OCI-M1 (cell line): ENCODE measurements at regions not wholly inside any gene's neighbourhood (a gene's known extent, or its start where the extent isn't known, plus 50 kb on each side); places are given as distances from the start of the nearest gene placed in this dataset.

Experiments used
- DNase-seq: peaks from one replicate; lab custom pipeline; 2025; lab: John Stamatoyannopoulos, UW

DNA sequence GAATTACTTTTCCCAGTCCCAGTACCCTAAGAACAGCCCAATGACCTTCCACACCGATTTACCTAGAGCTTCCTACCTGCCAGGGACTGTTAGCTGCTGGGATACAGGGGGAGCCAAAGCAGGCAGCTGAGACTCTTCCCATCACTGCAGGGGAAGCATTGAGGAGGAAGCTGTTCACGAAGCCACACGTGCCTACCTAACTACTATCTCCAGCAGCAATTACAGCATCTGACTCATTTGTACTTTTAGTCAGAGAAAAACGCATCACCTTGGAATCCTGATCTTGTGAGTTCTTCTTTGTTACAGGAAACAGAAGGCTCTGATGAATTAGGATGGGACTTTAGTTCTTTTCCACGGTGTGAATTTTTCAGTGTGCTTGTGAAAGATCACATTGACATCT, 113.7 kb upstream of the DHX40 start:
- no peak for DNase-seq

DNA sequence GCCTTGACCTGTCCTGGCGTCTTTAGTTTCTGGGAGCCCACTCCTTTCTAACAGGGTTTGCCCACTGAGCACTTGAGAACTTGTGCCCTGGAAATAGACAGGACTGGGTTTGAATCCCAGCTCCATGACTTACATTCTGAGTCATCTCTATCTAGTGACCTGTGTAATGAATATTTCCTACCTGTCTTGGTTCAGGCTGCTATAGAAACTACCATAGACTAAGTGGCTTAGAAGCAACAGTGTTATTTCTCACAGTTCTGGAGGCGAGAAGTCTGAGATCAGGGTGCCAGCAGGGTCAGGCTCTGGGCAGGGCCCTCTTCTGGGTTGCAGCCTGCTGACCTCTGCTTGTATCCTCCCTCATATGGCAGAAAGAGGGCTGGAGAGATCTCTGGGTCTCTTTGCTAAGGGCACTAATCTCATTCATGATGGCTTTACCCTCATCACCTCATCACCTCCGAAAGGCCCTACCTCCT, 110.7 kb upstream of the DHX40 start:
- no peak for DNase-seq

DNA sequence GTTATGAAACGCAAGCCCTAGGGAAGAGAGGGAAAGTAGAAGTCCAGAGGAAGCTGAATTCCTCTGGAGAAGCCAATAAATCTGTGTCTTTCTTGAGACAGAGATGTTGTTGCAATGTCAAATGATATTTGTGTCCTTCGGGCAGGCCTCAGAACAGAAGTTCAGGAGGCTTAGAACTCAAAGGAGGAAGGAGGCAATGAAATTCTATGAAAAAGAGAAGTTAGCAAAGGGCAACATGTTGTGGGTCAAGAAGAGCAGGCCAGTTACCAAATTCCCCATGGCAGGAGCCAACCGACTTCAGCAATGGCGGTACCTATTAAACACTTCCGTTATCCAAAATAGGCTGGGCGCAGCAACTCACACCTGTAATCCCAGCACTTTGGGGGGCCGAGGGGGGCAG, 109.0 kb upstream of the DHX40 start:
- peak; percentile 12 for DNase-seq

DNA sequence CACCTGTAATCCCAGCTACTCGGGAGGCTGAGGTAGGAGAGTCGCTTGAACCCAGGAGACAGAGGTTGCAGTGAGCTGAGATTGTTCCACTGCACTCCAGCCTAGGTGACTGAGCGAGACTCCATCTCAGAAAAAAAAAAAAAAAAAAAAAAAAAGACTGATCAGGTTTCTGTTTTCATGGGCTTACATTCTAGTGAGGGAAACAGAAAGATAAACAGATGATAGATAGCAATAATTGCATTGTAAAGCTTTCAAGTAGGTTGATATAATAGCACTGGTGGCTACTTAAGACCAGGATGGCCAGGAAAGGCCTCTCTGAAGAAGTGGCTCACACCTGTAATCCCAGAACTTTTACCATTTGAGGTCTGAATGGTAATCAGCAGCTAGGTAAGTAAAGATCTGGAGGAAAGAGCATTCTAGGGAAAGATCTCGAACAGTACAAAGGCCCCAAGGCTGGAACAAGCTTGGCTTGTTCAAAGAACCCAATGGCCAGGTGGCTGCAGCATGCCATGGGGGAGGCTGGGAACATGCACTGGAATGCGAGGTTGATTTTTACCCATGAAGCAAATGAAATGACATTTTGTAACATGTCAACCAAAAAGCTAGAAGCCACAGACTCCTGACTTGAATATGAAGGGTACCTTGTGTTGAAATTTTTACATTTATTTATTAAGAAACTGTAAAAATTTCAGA, 108.3 kb upstream of the DHX40 start:
- DNase-seq, result no peak

DNA sequence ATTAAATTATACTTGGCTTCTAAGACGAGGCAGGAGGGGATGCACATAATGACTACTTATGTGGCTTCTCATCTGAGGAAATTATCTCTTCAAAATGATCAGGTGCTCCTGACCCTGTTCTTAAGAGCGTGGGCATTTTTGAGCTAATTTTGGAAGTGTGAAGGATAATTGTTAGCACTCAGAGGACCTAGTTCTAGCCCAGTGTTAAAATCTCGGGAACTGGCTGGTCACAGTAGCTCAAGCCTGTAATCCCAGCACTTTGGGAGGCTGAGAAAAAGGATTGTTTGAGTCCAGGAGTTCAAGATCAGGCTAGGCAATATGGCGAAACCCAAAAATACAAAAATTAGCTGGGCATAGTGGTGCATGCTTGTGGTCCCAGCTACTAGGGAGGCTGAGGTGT, 103.0 kb upstream of the DHX40 start:
- no peak for DNase-seq

DNA sequence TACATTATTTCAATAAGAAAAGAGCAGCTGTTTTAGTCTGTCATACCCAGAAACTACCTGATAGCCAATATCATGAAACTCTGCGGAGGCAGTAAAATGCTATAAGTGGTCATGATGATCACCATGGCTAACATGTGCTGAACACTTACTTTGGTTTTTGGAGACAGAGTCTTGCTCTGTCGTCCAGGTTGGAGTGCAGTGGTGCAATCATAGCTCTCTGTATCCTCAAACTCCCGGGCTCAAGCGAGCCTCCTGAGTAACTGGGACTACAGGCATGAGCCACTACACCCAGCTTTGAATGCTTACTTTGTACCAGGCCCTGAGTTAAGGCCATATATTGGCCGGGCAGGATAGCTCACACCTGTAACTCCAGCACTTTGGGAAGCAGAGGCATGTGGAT, 101.2 kb upstream of the DHX40 start:
- no peak for DNase-seq

DNA sequence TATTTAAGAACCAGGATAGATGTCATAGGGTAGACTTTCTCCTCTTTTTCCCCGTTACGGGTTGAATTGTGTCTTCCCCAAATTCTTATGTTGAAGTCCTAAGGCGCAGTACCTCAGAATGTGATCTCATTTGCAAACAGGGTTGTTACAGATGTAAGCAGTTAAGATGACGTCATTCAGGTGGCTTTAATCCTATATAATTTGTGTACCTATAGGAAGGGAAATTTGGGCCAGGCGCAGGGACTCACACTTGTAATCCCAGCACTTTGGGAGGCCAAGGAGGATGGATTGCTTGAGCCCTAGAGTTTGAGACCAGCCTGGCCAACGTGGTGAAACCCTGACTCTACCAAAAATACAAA, 99.5 kb upstream of the DHX40 start:
- no peak for DNase-seq

DNA sequence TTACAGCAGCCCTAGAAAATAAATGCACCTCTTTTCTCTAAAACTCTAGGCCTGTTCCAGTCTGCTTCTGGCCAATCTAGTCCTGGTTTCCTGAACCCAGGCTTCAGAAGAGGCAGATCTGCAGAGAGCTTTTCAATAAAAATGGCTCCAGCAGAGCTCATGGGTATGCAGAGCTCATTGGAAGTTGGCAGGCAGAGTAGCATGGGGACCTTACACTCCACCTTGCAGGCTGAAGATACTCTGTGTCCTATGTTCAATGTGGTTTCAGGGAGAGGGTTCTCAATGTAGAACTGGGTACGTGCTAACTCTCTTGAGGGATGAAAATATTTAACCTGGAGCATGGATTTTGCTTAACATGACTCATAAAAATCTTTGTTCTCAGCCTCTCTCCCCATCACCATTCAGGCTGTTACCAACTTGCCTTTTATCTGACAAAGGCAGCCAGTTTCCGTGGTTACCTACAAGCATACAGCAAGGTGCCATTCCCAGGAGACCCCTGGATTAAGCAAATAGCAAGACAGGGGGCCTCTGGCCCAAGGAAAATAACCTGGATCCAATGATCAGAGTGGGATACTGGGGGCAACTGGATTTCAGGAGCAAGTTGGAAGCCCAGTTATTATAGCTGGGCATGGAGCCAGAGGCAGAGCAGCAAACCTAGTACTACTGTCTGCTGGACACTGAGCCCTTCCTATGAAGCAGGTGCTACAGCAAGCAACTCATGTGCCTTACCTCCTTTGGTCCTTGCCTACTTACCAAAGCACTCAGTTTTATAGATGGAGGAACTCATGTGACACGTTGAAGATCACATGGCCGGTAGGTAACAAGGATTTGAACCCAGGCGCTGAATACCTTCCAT, 98.2 kb upstream of the DHX40 start:
- DNase-seq, result no peak

DNA sequence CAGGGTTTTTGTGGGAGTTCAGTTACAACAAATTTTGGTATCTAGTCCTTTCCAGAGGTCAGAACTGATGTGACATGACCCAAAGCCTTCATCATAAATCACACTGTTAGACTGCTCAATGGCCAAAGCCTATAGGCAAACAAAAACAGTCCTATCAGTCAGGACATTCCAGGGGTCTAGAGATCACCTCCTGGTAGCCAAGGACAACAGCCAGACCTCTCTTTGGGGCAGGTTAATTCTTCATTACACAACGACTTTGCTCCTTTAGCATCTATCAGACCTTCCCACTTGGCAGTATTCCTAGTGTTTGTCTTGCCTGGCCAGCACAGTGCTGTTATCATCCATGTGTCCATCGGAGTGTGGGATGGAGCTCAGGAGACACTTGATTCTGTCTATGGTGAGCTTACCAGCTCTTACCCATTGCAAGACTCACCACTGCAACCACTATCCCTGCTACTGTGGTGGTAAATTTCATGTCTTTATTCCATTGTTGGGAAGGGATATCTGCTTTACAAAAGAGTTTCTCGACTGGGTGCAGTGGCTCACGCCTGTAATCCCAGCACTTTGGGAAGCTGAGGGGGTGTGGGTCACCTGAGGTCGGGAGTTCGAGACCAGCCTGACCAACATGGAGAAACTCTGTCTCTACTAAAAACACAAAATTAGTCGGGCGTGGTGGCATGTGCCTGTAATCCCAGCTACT, 95.5 kb upstream of the DHX40 start:
- DNase-seq, result no peak

DNA sequence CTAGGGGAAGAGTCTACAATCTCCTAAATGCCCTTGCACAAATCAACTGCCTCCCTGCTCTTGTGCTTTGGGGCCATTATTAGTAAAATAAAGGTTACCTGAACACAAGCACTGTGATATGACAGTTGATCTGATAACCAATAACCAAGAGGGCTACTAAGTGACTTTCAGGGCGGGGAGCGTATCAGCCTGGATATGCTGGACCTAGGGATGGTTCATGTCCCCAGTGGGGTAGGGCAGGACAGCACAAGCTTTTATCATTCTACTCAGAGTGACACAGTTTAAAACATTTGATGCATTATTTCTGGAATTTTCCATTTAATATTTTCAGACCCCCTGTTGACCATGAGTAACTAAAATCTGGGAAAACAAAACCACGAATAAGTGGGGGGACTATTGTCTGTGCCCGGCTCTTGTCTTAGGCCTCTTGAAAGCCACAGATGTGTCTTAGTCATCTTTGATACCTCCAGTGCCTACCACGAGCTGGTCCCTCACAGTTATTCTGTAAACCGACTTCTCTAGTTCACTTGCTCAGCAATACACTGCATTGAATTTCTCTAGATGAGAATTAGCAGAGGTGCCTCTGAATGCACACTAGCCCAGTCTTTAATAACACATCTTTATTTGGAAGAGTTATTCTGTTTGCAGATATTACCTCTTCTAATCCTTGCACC, 94.6 kb upstream of the DHX40 start:
- DNase-seq, result no peak

DNA sequence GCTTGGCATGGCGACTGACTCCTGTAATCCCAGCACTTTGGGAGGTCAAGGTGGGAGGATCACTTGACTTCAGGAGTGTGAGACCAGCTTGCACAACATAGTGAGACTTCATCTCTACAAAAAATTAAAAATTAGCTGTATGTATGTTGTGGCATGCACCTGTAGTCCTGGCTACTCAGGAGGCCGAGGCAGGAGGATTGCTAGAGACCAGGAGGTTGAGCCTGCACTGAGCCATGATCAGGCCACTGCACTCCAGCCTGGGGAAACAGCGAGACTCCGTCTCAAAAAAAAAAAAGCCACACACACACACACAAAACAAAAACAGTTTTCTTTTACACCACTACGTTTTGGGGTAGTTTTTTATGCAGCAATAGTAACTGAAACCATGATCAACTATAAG, 89.0 kb upstream of the DHX40 start:
- no peak for DNase-seq

DNA sequence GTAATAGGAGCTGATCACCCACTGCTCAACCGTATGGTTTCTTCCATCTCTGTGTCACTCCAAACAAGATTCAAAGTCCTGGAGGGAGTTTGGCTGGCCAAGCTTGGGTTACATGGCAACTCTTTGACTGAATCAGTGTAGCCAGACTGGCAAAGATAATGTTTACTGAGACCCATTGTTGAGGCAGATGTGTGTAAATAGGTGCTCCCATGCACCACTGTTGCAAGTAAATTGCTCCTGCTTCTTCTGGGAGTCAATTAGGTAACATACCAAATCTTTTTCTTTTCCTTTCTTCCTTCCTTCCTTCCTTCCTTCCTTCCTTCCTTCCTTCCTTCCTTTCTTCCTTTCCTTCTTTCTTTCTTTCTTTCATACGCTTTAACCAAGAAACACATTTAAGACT, 86.3 kb upstream of the DHX40 start:
- no peak for DNase-seq

DNA sequence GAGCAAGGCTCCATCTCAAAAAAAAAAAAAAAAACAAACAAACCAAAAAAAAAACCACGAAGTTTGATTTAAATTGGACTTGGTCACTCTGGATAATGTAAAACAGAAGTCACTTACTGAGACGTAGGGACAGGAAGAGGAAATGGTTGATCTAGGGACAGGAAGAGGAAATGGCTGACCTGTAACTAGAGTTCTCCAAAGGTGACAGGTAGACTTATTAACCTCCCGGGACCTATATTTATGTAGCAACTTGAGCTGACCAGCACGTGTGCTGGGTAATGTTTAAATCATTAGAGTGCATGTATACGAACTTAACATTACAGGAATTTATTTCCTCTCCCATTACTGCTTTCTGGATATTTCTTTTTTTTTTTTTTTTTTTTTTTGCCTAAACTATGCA, 81.5 kb upstream of the DHX40 start:
- no peak for DNase-seq

DNA sequence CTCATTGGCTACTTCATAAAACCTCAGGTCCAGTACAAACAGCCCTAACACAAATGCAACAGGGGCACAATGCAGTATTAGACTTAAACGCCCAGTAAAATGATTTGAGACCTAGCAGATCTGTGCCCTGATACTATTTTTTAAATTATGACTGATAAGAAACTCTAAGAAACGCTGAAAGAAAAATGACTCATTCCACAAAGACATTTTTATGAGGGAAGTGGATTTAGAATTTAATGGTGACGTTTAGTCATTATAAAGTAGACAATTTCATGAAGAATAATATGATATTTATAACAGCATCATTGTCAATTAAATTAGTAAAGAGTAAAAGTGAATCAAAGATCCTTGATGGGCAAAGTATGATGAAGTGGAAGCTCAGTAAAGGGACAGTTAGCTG, 80.4 kb upstream of the DHX40 start:
- no peak for DNase-seq

DNA sequence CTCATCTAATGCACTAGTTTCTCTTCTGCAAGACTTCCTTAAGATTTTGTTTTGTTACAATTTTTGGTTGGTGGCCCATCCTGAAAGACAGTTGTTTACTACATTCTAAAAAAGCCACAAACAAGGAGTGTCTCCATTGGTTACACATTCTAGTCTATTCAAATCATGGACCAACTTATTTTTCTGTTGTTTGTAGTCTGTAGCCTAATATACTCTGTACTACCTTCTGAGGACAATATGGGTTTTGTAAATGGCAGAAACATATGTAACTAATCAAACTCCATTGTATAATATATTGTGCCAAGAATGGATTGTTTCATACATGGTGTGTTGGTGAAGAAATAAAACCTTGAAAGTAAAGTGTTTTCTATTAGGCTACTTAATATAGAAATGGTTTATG, 79.5 kb upstream of the DHX40 start:
- DNase-seq, result no peak

DNA sequence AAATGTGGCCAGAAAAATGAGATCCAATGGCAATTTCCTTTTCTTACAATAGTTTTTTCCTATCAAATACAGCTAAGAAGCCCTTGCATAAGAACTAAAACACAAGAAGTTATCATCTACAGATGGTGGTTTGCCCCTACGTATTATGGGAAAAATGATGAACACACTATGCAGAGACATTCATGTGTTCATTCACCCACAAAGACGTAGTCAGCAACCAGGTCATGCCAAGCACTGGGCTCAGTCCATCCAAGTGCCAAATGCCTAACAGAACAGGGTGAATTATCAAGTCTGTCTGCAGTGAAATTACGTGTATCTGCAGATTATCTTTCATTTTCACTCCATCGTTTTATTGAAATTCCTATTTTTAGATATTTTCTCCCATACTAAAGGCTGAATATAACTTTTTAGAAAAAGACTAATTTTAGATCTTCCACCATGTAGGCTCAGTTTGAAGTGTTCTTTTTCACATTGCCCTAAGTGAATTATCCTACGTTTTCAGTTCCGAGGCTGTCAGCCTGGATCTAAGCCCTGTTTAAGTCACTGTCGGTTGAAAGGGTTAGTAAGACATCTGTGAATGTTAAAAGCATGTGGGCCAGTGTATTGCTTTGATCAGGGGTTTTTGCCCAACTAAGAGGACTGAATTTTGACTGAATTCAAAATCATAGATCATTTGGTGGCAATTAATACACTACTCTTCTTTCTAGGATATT, 78.1 kb upstream of the DHX40 start:
- peak; percentile 40 for DNase-seq

DNA sequence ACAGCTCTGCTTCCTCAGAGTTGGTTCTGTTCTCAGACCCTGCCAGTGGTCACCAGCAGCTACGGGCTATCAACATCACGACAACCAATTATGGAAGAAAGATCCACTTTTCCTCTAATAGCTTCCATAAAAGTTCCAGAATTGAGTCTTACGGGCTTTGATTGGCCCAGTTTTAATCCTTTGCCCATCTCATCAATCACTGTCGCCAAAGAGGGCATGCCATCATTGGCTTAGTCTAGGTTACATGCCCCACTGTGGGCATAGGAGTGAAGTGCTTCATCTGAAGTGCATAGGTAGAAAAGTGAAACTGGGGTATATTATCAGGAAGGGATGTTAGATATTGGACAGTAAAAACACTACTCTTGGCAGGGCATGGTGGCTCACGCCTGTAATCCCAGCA, 76.6 kb upstream of the DHX40 start:
- no peak for DNase-seq

DNA sequence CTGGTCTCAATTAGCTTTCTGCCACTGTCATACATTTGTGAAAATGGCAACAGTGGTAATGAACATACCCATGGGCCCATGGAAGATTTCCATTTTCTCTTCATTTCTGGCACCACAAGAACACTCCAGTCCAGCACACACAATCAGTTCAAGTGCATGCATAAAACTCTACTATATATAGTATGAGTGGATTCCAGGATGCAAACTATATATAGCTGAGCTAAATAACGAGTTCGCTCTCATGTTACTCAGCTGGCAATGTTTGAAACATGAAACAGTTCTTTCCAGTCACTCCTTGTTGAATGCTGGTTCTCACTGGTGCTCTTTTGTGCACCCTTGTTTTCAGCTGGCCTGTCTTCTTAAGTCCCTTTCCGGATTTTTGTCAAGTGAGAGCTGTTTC, 75.2 kb upstream of the DHX40 start:
- no peak for DNase-seq

DNA sequence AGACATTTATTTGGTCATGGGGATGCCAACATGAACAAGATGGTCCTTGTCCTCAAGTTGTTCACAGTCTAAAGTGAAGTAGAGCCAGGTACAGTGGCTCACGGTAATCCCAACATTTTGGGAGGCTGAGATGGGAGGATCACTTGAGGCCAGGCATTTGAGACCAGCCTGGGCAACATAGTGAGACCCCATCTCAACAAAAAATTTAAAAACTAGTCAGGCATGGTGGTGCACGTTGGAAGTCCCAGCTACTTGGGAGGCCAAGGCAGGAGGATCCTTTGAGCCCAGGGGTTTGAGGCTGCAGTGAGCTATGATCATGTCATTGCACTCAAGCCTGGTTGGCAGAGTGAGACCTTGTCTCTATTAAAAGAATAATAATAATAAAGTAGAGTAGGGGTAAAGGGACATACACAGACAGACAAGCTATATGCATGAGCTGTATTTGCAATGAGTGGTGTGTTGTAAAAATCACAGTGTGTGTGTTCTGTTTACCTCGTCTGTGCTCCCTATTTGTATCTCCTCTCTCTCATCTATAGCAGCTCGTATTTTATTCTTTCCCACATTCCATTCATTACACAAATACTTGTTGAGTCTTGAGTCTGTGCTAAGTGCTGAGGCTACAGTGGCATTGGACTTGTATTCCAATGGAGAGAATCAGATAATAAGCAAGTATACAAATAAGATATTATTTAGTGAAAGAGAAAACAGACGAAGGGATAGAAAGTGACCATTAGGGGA, 73.9 kb upstream of the DHX40 start:
- no peak for DNase-seq

DNA sequence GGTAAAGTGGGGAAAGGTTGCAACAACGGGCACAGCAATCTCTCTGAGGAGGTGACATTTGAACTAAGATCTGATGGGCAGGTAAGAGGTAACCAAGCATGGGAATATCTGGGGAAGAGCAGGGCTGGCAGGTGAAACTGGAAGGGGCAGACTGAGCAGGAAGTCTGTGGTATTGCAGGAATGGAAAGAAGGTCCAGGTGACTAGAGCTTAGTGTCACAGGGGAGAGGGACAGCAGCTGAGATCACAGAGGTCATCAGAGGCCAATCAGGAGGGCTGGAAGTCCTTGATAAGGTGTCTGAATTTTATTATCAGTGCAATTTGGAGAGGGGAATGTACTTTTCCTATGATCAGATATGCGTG, 73.3 kb upstream of the DHX40 start:
- DNase-seq, result no peak

DNA sequence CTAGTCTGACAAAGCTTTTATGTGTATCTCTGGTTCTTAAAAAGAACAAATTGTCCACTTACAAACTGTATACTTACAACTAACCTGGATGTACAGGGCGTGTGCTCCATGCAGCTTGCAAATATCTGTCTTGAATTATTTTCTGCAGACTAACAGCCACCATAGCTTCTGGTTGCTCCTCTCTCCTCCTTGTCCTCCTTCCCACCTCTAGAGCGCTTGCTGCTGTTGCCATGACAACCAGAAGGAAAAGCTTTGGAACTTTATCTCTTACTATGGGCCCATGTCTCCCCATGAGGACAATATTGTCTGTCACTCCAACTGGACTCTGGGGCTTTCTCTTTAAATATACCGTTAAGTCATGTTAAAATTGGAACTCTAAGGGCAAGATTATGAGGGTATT, 71.5 kb upstream of the DHX40 start:
- DNase-seq, result no peak
